ENCODE measurements at regions not wholly inside any gene's neighbourhood (a gene's known extent, or its start where the extent isn't known, plus 50 kb on each side); places are given as distances from the start of the nearest gene placed in this dataset.

GRCh38 chr20:20783450-20783849 is 71.0 kb upstream of the RALGAPA2 start:
- TF ChIP-seq RHOXF2B (CRISPR knock-in tag; conservative IDR thresholded peaks at IDR 0.05), result no peak
- TF ChIP-seq YBX1 (IDR thresholded peaks at IDR 0.05), result no peak
- TF ChIP-seq SAFB2 (IDR thresholded peaks at IDR 0.05; ENCODE audit: borderline replicate concordance, low read depth, low read length, severe bottlenecking), result no peak
- TF ChIP-seq ZNF764 (CRISPR knock-in tag; IDR thresholded peaks at IDR 0.05; ENCODE audit: low read depth), result no peak

Data from K562 (cell line).